CD14-positive monocyte (primary cell): ENCODE measurements at regions not wholly inside any gene's neighbourhood (a gene's known extent, or its start where the extent isn't known, plus 50 kb on each side); places are given as distances from the start of the nearest gene placed in this dataset.

ENCODE experiments used
- DNase-seq, 3 donors: peaks; one replicate each; pipeline ENCODE4 v3.0.0-alpha.2; 2011 to 2022
- H2AFZ ChIP-seq: 2 replicates; pipeline ENCODE4 v1.6.0; 2012; ENCODE audit warnings: mild to moderate bottlenecking, low read depth, low read length, inconsistent platforms; ENCODE audit not compliant: insufficient read depth, poor library complexity, severe bottlenecking
- H3K27ac ChIP-seq, 2 donors: 1 replicate in 1 of 2; 2 replicates in 1 of 2; pipeline ENCODE4 v1.5.1; 2012 to 2013; ENCODE audit warnings: low read length in 2 of 2, control low read depth in 1 of 2, inconsistent platforms in 1 of 2, low read depth in 1 of 2, mild to moderate bottlenecking in 1 of 2
- H3K27me3 ChIP-seq, 2 donors: one replicate each; pipeline versions ENCODE4 v1.6.0 to v1.6.1; 2011 to 2013; ENCODE audit warnings: low read length in 2 of 2; ENCODE audit not compliant: control insufficient read depth in 2 of 2, insufficient read depth in 2 of 2
- H3K36me3 ChIP-seq, 2 donors: replicated peaks in 1 of 2; 1 replicate in 1 of 2; 2 replicates in 1 of 2; pipeline versions ENCODE4 v1.5.1 to v1.6.1; 2012 to 2013; ENCODE audit warnings: low read length in 2 of 2, control low read depth in 1 of 2, inconsistent platforms in 1 of 2, mild to moderate bottlenecking in 1 of 2; ENCODE audit not compliant: insufficient read depth in 2 of 2, control insufficient read depth in 1 of 2
- H3K4me1 ChIP-seq, 2 donors: 1 replicate in 1 of 2; 2 replicates in 1 of 2; pipeline versions ENCODE4 v1.5.1 to v1.6.1; 2012 to 2013; ENCODE audit warnings: low read length in 2 of 2, control low read depth in 1 of 2, inconsistent platforms in 1 of 2, mild to moderate bottlenecking in 1 of 2, moderate library complexity in 1 of 2; ENCODE audit not compliant: insufficient read depth in 2 of 2, control insufficient read depth in 1 of 2
- H3K4me2 ChIP-seq: replicated peaks from 2 replicates; pipeline ENCODE3; 2012; ENCODE audit warnings: low read length, moderate library complexity, mild to moderate bottlenecking; ENCODE audit not compliant: poor library complexity, severe bottlenecking; ENCODE audit errors: extremely low read depth
- H3K4me3 ChIP-seq, 3 experiments: fragments of 200-600 bp in 1 of 3; sonication (generic) in 1 of 3; replicated peaks in 1 of 3; 1 replicate in 2 of 3; 2 replicates in 1 of 3; pipeline ENCODE4 v1.5.1; 2011 to 2013; ENCODE audit warnings: low read length in 3 of 3, mild to moderate bottlenecking in 3 of 3, control low read depth in 2 of 3, low read depth in 2 of 3, inconsistent platforms in 1 of 3, moderate library complexity in 1 of 3
- H3K79me2 ChIP-seq: 2 replicates; pipeline ENCODE4 v1.6.0; 2012; ENCODE audit warnings: mild to moderate bottlenecking, control low read depth, inconsistent platforms, low read length, moderate library complexity; ENCODE audit not compliant: insufficient read depth
- H3K9ac ChIP-seq: 2 replicates; pipeline ENCODE4 v1.6.0; 2017; ENCODE audit warnings: low read length, mild to moderate bottlenecking; ENCODE audit not compliant: insufficient read depth, poor library complexity, severe bottlenecking
- H3K9me3 ChIP-seq, 2 donors: replicated peaks in 1 of 2; 1 replicate in 1 of 2; 2 replicates in 1 of 2; pipeline versions ENCODE4 v1.5.1 to v1.6.1; 2012 to 2013; ENCODE audit warnings: low read length in 2 of 2, control low read depth in 1 of 2; ENCODE audit not compliant: control insufficient read depth in 1 of 2, insufficient read depth in 1 of 2
- H4K20me1 ChIP-seq: 2 replicates; pipeline ENCODE4 v1.6.0; 2012; ENCODE audit warnings: mild to moderate bottlenecking, low read length, control low read depth, moderate library complexity; ENCODE audit not compliant: insufficient read depth
- H3K27ac Mint-ChIP-seq, 7 donors: one replicate each; pipeline ENCODE4 v1.8.0; 2020; ENCODE audit warnings: mild to moderate bottlenecking in 7 of 7, mixed read lengths in 7 of 7, moderate library complexity in 6 of 7, inconsistent platforms in 2 of 7
- H3K27me3 Mint-ChIP-seq, 3 donors: one replicate each; pipeline ENCODE4 v1.8.0; 2021 to 2022; ENCODE audit warnings: low read depth in 3 of 3, mild to moderate bottlenecking in 3 of 3, mixed read lengths in 3 of 3, moderate library complexity in 3 of 3, inconsistent platforms in 1 of 3
- H3K36me3 Mint-ChIP-seq, 2 donors: one replicate each; pipeline ENCODE4 v1.8.0; 2020; ENCODE audit warnings: mixed read lengths in 2 of 2, inconsistent platforms in 1 of 2, mild to moderate bottlenecking in 1 of 2
- H3K4me1 Mint-ChIP-seq: one replicate; pipeline ENCODE4 v1.8.0; 2020; ENCODE audit warnings: mild to moderate bottlenecking, mixed read lengths
- H3K4me3 Mint-ChIP-seq, 2 donors: one replicate each; pipeline ENCODE4 v1.8.0; 2020; ENCODE audit warnings: mild to moderate bottlenecking in 2 of 2, mixed read lengths in 2 of 2, moderate library complexity in 1 of 2
- H3K9me3 Mint-ChIP-seq, 7 donors: one replicate each; pipeline ENCODE4 v1.8.0; 2020 to 2022; ENCODE audit warnings: mixed read lengths in 7 of 7, mild to moderate bottlenecking in 6 of 7, moderate library complexity in 6 of 7, inconsistent platforms in 2 of 7
- WGBS: methylation state at CpG from one replicate; pipeline ENCODE4 v1.1.5; 2013; ENCODE audit warnings: missing lambda C conversion rate; ENCODE audit not compliant: insufficient coverage; 5-methylcytosine and 5-hydroxymethylcytosine counted together
- intact Hi-C, 2 donors: fragments of 100-400 bp; cut with micrococcal nuclease; formaldehyde crosslinking; loops; one replicate each; pipeline versions ENCODE4 v1.15.0 to v1.15.1; 2023
- TF ChIP-seq, protein P1 (sequence below): fragments of 200-600 bp; IDR thresholded peaks from one replicate; pipeline ENCODE4 v1.8.0; 2022; ENCODE audit warnings: antibody characterized with exemption, mild to moderate bottlenecking

GRCh38 chr16:9556949-9557665 is 465.7 kb downstream of the HAPSTR1 start:
- no peak overlapping the region for H3K4me3 Mint-ChIP-seq
- intact Hi-C loops, result no loop called here
- peaks cover 0 to 3% (median 0%) of the 10 kb centered on the region in 3 donors for H3K27me3 Mint-ChIP-seq
- Histone ChIP-seq H2AFZ (no peak overlapping the region), H3K9ac (no peak overlapping the region), H3K36me3 (no peaks in the 10 kb centered on the region), H3K4me1 (no peaks in the 10 kb centered on the region), H4K20me1 (no peaks in the 10 kb centered on the region), H3K9me3 (peaks cover 0 to 8% of the 10 kb centered on the region in 2 donors), H3K4me3 (no peak overlapping the region), H3K79me2 (no peaks in the 10 kb centered on the region), H3K4me2 (no peak overlapping the region), H3K27ac (no peak overlapping the region), H3K27me3 (no peaks in the 10 kb centered on the region)
- no peak for DNase-seq
- no peaks in the 10 kb centered on the region for H3K4me1 Mint-ChIP-seq
- no peak overlapping the region for H3K27ac Mint-ChIP-seq
- 80% methylated on average over 1 of the region's 7 CpGs for WGBS
- TF ChIP-seq, protein P1, sequence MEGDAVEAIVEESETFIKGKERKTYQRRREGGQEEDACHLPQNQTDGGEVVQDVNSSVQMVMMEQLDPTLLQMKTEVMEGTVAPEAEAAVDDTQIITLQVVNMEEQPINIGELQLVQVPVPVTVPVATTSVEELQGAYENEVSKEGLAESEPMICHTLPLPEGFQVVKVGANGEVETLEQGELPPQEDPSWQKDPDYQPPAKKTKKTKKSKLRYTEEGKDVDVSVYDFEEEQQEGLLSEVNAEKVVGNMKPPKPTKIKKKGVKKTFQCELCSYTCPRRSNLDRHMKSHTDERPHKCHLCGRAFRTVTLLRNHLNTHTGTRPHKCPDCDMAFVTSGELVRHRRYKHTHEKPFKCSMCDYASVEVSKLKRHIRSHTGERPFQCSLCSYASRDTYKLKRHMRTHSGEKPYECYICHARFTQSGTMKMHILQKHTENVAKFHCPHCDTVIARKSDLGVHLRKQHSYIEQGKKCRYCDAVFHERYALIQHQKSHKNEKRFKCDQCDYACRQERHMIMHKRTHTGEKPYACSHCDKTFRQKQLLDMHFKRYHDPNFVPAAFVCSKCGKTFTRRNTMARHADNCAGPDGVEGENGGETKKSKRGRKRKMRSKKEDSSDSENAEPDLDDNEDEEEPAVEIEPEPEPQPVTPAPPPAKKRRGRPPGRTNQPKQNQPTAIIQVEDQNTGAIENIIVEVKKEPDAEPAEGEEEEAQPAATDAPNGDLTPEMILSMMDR, result no peak
- peaks cover 0 to 6% (median 4%) of the 10 kb centered on the region in 7 donors for H3K9me3 Mint-ChIP-seq
- H3K36me3 Mint-ChIP-seq, result no peaks in the 10 kb centered on the region

- H3K36me3 ChIP-seq, result no peaks in the 10 kb centered on the region
- TF ChIP-seq, protein P1, result no peak
- H3K9me3 ChIP-seq, result peaks cover 0 to 8% of the 10 kb centered on the region in 2 donors
- no peak overlapping the region for H3K4me3 ChIP-seq
- DNase-seq, result no peak
- no peak overlapping the region for H3K9ac ChIP-seq
- Mint-ChIP-seq H3K27ac (no peak overlapping the region), H3K36me3 (no peaks in the 10 kb centered on the region), H3K4me3 (no peak overlapping the region), H3K9me3 (peaks cover 0 to 6% (median 4%) of the 10 kb centered on the region in 7 donors), H3K4me1 (no peaks in the 10 kb centered on the region), H3K27me3 (peaks cover 0 to 3% (median 0%) of the 10 kb centered on the region in 3 donors)
- H3K79me2 ChIP-seq, result no peaks in the 10 kb centered on the region
- intact Hi-C loops, result no loop called here
- no peaks in the 10 kb centered on the region for H3K27me3 ChIP-seq
- H4K20me1 ChIP-seq, result no peaks in the 10 kb centered on the region
- H2AFZ ChIP-seq, result no peak overlapping the region
- no peaks in the 10 kb centered on the region for H3K4me1 ChIP-seq
- H3K4me2 ChIP-seq, result no peak overlapping the region
- 60% methylated on average over 1 of the region's 3 CpGs for WGBS
- no peak overlapping the region for H3K27ac ChIP-seq
Measured at GRCh38 chr16:9557713-9558112, 466.3 kb downstream of the HAPSTR1 start.
